ENCODE measurements at regions not wholly inside any gene's neighbourhood (a gene's known extent, or its start where the extent isn't known, plus 50 kb on each side); places are given as distances from the start of the nearest gene placed in this dataset.

- TF ChIP-seq CTCF (IDR thresholded peaks at IDR 0.05; ENCODE audit: low read depth, low read length, poor library complexity, severe bottlenecking) (no peak), EZH2phosphoT487 (IDR thresholded peaks at IDR 0.05; ENCODE audit: borderline replicate concordance, low read length) (no peak)
Measured at GRCh38 chr9:101970609-101971008, 232.2 kb upstream of the GRIN3A start.

Data from DOHH2 (cell line).